Neutrophil (primary cell): ENCODE measurements at regions not wholly inside any gene's neighbourhood (a gene's known extent, or its start where the extent isn't known, plus 50 kb on each side); places are given as distances from the start of the nearest gene placed in this dataset.

ENCODE experiments used
- H3K27ac ChIP-seq: fragments of 200-600 bp; sonication (generic); 2 replicates; pipeline ENCODE4 v1.5.1; 2016; ENCODE audit warnings: mild to moderate bottlenecking, moderate library complexity
- H3K27me3 ChIP-seq: fragments of 200-600 bp; sonication (generic); 2 replicates; pipeline ENCODE4 v1.6.0; 2016; ENCODE audit warnings: mild to moderate bottlenecking
- H3K36me3 ChIP-seq: fragments of 200-600 bp; sonication (generic); 2 replicates; pipeline ENCODE4 v1.5.1; 2017
- H3K4me1 ChIP-seq, 2 experiments: fragments of 200-600 bp in 1 of 2; sonication (generic) in 1 of 2; 1 replicate in 1 of 2; 2 replicates in 1 of 2; pipeline versions ENCODE4 v1.5.1 to v1.6.1; 2013 to 2016; ENCODE audit warnings: low read depth in 1 of 2, low read length in 1 of 2, mild to moderate bottlenecking in 1 of 2, moderate library complexity in 1 of 2; ENCODE audit not compliant: control insufficient read depth in 1 of 2, insufficient read depth in 1 of 2
- H3K4me3 ChIP-seq, 2 experiments: fragments of 200-600 bp in 1 of 2; sonication (generic) in 1 of 2; 1 replicate in 1 of 2; 2 replicates in 1 of 2; pipeline ENCODE4 v1.5.1; 2013 to 2016; ENCODE audit warnings: low read depth in 1 of 2, low read length in 1 of 2, mild to moderate bottlenecking in 1 of 2, moderate library complexity in 1 of 2
- H3K9me3 ChIP-seq: fragments of 200-600 bp; sonication (generic); 2 replicates; pipeline ENCODE4 v1.5.1; 2016
- CTCF ChIP-seq: fragments of 200-600 bp; sonication (generic); IDR thresholded peaks from 2 replicates; pipeline ENCODE4 v1.5.1; 2016; ENCODE audit warnings: antibody characterized with exemption

- H3K36me3 ChIP-seq, result no peaks in the 10 kb centered on the region
- H3K4me3 ChIP-seq, result no peak overlapping the region
- no peak overlapping the region for H3K27ac ChIP-seq
- H3K27me3 ChIP-seq, result no peaks in the 10 kb centered on the region
- TF ChIP-seq CTCF, result no peak
- H3K4me1 ChIP-seq, result no peaks in the 10 kb centered on the region
- no peaks in the 10 kb centered on the region for H3K9me3 ChIP-seq
Observed at GRCh38 chr14:48967419-48967818, 618.8 kb downstream of the RPS29 start.

- no peak overlapping the region for H3K4me3 ChIP-seq
Observed at GRCh38 chr14:48963231-48963790, 622.9 kb downstream of the RPS29 start.

GRCh38 chr14:48957486-48957885, 628.7 kb downstream of the RPS29 start:
- TF ChIP-seq CTCF, result no peak
- H3K27me3 ChIP-seq, result no peaks in the 10 kb centered on the region
- H3K9me3 ChIP-seq, result no peaks in the 10 kb centered on the region
- no peak overlapping the region for H3K27ac ChIP-seq
- H3K4me1 ChIP-seq, result no peaks in the 10 kb centered on the region
- H3K4me3 ChIP-seq, result no peak overlapping the region
- no peaks in the 10 kb centered on the region for H3K36me3 ChIP-seq

More at GRCh38 chr14:48963231-48963790, 622.9 kb downstream of the RPS29 start:
- no peaks in the 10 kb centered on the region for H3K4me1 ChIP-seq
- H3K27me3 ChIP-seq, result no peaks in the 10 kb centered on the region
- H3K9me3 ChIP-seq, result no peaks in the 10 kb centered on the region
- no peak overlapping the region for H3K27ac ChIP-seq
- TF ChIP-seq CTCF, result no peak
- no peaks in the 10 kb centered on the region for H3K36me3 ChIP-seq

- H3K27ac ChIP-seq, result no peak overlapping the region
- no peaks in the 10 kb centered on the region for H3K4me1 ChIP-seq
Observed at GRCh38 chr14:48955857-48956256, 630.3 kb downstream of the RPS29 start.

GRCh38 chr14:48954446-48954845, 631.7 kb downstream of the RPS29 start:
- no peak for TF ChIP-seq CTCF
- no peaks in the 10 kb centered on the region for H3K9me3 ChIP-seq
- H3K4me1 ChIP-seq, result no peaks in the 10 kb centered on the region
- H3K36me3 ChIP-seq, result no peaks in the 10 kb centered on the region
- no peak overlapping the region for H3K27ac ChIP-seq
- no peaks in the 10 kb centered on the region for H3K27me3 ChIP-seq
- H3K4me3 ChIP-seq, result no peak overlapping the region

More at GRCh38 chr14:48955857-48956256, 630.3 kb downstream of the RPS29 start:
- no peak for TF ChIP-seq CTCF
- Histone ChIP-seq H3K9me3 (no peaks in the 10 kb centered on the region), H3K36me3 (no peaks in the 10 kb centered on the region), H3K27me3 (no peaks in the 10 kb centered on the region), H3K4me3 (no peak overlapping the region)

- no peaks in the 10 kb centered on the region for H3K9me3 ChIP-seq
Observed at GRCh38 chr14:48944809-48945208, 641.4 kb downstream of the RPS29 start.

More at GRCh38 chr14:48944809-48945208, 641.4 kb downstream of the RPS29 start:
- H3K27me3 ChIP-seq, result no peaks in the 10 kb centered on the region
- no peak overlapping the region for H3K27ac ChIP-seq
- no peaks in the 10 kb centered on the region for H3K36me3 ChIP-seq
- H3K4me1 ChIP-seq, result no peaks in the 10 kb centered on the region
- TF ChIP-seq CTCF, result no peak
- H3K4me3 ChIP-seq, result no peak overlapping the region
